SK-N-SH treated with all-trans-retinoic acid at 6 μM for 48 hours (cell line): ENCODE measurements at regions not wholly inside any gene's neighbourhood (a gene's known extent, or its start where the extent isn't known, plus 50 kb on each side); places are given as distances from the start of the nearest gene placed in this dataset.

Experiments used
- ATAC-seq: fragments of 200-7000 bp; cut with Tn5 transposase; 3 replicates; pipeline ENCODE4 v1.9.1; 2020; ENCODE audit warnings: mild to moderate bottlenecking, moderate library complexity
- ARNTL ChIP-seq: fragments of 450-650 bp; formaldehyde crosslinking; IDR thresholded peaks from 2 replicates; pipeline ENCODE4 v1.5.0; 2020; ENCODE audit warnings: low read depth, mild to moderate bottlenecking, moderate library complexity, borderline replicate concordance
- CSRNP3 ChIP-seq: fragments of 250-450 bp; sonication (Bioruptor Pico); IDR thresholded peaks from 2 replicates; pipeline ENCODE4 v1.5.1; 2021; ENCODE audit warnings: mild to moderate bottlenecking, moderate library complexity
- ESRRG ChIP-seq: fragments of 250-450 bp; sonication (Bioruptor Pico); IDR thresholded peaks from 2 replicates; pipeline ENCODE4 v1.6.1; 2021; ENCODE audit warnings: mild to moderate bottlenecking
- GLIS3 ChIP-seq: fragments of 250-450 bp; sonication (Bioruptor Pico); IDR thresholded peaks from 2 replicates; pipeline ENCODE4 v1.5.0; 2020; ENCODE audit warnings: mild to moderate bottlenecking, moderate library complexity
- ISL1 ChIP-seq: fragments of 250-450 bp; sonication (Bioruptor Pico); IDR thresholded peaks from 2 replicates; pipeline ENCODE4 v2.1.2; 2022; ENCODE audit warnings: mild to moderate bottlenecking, moderate library complexity
- OSR1 ChIP-seq: fragments of 250-450 bp; sonication (Bioruptor Pico); IDR thresholded peaks from 2 replicates; pipeline ENCODE4 v1.8.0; 2022; ENCODE audit warnings: moderate library complexity, mild to moderate bottlenecking, inconsistent platforms
- POU6F1 ChIP-seq: fragments of 250-450 bp; sonication (Bioruptor Pico); IDR thresholded peaks from 2 replicates; pipeline ENCODE4 v1.8.0; 2021; ENCODE audit warnings: low read depth, mild to moderate bottlenecking, moderate library complexity, borderline replicate concordance
- RARB ChIP-seq: fragments of 250-450 bp; sonication (Bioruptor Pico); IDR thresholded peaks from 2 replicates; pipeline ENCODE4 v1.8.0; 2021; ENCODE audit warnings: mild to moderate bottlenecking, moderate library complexity
- SNAI2 ChIP-seq: fragments of 250-450 bp; sonication (Bioruptor Pico); IDR thresholded peaks from 2 replicates; pipeline ENCODE4 v1.5.0; 2020; ENCODE audit warnings: mild to moderate bottlenecking, moderate library complexity
- TCF4 ChIP-seq: fragments of 250-450 bp; sonication (Bioruptor Pico); IDR thresholded peaks from 2 replicates; pipeline ENCODE4 v1.8.0; 2021; ENCODE audit warnings: mild to moderate bottlenecking, moderate library complexity, borderline replicate concordance
- TOX ChIP-seq: fragments of 250-450 bp; sonication (Bioruptor Pico); IDR thresholded peaks from 2 replicates; pipeline ENCODE4 v1.8.0; 2021; ENCODE audit warnings: mild to moderate bottlenecking, moderate library complexity, borderline replicate concordance
- ZC3H10 ChIP-seq: fragments of 250-450 bp; sonication (Bioruptor Pico); IDR thresholded peaks from 2 replicates; pipeline ENCODE4 v1.5.1; 2021; ENCODE audit warnings: mild to moderate bottlenecking, moderate library complexity
- ZFP3 ChIP-seq: fragments of 250-450 bp; sonication (Bioruptor Pico); IDR thresholded peaks from 2 replicates; pipeline ENCODE4 v1.5.0; 2020; ENCODE audit warnings: mild to moderate bottlenecking, moderate library complexity
- ZFP30 ChIP-seq: fragments of 450-650 bp; formaldehyde crosslinking; IDR thresholded peaks from 2 replicates; pipeline ENCODE4 v1.5.0; 2022; ENCODE audit warnings: mild to moderate bottlenecking, moderate library complexity
- ZNF565 ChIP-seq: fragments of 450-650 bp; formaldehyde crosslinking; conservative IDR thresholded peaks from 2 replicates; pipeline ENCODE4 v1.5.0; 2020; ENCODE audit warnings: low read depth, mild to moderate bottlenecking, moderate library complexity
- ZNF70 ChIP-seq: fragments of 450-650 bp; formaldehyde crosslinking; IDR thresholded peaks from 2 replicates; pipeline ENCODE4 v1.5.0; 2020; ENCODE audit warnings: mild to moderate bottlenecking, moderate library complexity
- ZNF8 ChIP-seq: fragments of 450-650 bp; formaldehyde crosslinking; IDR thresholded peaks from 2 replicates; pipeline ENCODE4 v1.5.0; 2020; ENCODE audit warnings: mild to moderate bottlenecking, moderate library complexity
- TF ChIP-seq, protein P1 (sequence below): fragments of 250-450 bp; sonication (Bioruptor Pico); IDR thresholded peaks from 2 replicates; pipeline ENCODE4 v1.5.1; 2020; ENCODE audit warnings: low read depth, mild to moderate bottlenecking, moderate library complexity
- TF ChIP-seq, protein P2 (sequence below): fragments of 250-450 bp; sonication (Bioruptor Pico); IDR thresholded peaks from 2 replicates; pipeline ENCODE4 v1.5.0; 2020; ENCODE audit warnings: mild to moderate bottlenecking, moderate library complexity

GRCh38 chr7:67729771-67730170, 733.1 kb downstream of the TYW1 start:
- ATAC-seq: no peak
- TF ChIP-seq ISL1 (CRISPR knock-in tag): no peak
- no peak for TF ChIP-seq ARNTL (CRISPR knock-in tag)
- no peak for TF ChIP-seq RARB (CRISPR knock-in tag)
- TF ChIP-seq ZFP3 (CRISPR knock-in tag): no peak
- no peak for TF ChIP-seq CSRNP3 (CRISPR knock-in tag)
- no peak for TF ChIP-seq ZNF565
- no peak for TF ChIP-seq SNAI2
- no peak for TF ChIP-seq ZNF8 (CRISPR knock-in tag)
- TF ChIP-seq, protein P1, sequence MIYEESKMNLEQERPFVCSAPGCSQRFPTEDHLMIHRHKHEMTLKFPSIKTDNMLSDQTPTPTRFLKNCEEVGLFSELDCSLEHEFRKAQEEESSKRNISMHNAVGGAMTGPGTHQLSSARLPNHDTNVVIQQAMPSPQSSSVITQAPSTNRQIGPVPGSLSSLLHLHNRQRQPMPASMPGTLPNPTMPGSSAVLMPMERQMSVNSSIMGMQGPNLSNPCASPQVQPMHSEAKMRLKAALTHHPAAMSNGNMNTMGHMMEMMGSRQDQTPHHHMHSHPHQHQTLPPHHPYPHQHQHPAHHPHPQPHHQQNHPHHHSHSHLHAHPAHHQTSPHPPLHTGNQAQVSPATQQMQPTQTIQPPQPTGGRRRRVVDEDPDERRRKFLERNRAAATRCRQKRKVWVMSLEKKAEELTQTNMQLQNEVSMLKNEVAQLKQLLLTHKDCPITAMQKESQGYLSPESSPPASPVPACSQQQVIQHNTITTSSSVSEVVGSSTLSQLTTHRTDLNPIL: no peak
- TF ChIP-seq OSR1 (CRISPR knock-in tag): no peak
- no peak for TF ChIP-seq TCF4 (CRISPR knock-in tag)

DNA sequence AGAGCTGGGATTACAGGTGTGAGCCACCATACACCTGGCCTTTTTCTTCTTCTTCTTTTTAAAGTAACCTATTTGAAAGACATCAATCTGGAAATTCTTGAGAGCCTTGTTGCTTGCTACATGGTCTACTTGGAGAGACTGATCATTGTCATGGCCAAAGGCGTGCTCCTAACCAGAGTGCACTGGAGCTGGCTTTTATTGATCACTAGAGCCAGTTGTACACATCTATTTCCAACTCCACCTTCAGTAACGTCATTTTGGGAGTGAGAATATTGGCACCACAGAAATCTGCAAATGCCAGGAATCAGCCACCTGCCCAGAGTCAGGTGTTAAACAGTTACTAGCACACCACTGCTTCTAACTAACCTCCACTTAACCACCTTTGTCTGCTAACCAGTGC, 735.1 kb downstream of the TYW1 start:
- TF ChIP-seq, protein P2, sequence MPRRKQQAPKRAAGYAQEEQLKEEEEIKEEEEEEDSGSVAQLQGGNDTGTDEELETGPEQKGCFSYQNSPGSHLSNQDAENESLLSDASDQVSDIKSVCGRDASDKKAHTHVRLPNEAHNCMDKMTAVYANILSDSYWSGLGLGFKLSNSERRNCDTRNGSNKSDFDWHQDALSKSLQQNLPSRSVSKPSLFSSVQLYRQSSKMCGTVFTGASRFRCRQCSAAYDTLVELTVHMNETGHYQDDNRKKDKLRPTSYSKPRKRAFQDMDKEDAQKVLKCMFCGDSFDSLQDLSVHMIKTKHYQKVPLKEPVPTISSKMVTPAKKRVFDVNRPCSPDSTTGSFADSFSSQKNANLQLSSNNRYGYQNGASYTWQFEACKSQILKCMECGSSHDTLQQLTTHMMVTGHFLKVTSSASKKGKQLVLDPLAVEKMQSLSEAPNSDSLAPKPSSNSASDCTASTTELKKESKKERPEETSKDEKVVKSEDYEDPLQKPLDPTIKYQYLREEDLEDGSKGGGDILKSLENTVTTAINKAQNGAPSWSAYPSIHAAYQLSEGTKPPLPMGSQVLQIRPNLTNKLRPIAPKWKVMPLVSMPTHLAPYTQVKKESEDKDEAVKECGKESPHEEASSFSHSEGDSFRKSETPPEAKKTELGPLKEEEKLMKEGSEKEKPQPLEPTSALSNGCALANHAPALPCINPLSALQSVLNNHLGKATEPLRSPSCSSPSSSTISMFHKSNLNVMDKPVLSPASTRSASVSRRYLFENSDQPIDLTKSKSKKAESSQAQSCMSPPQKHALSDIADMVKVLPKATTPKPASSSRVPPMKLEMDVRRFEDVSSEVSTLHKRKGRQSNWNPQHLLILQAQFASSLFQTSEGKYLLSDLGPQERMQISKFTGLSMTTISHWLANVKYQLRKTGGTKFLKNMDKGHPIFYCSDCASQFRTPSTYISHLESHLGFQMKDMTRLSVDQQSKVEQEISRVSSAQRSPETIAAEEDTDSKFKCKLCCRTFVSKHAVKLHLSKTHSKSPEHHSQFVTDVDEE (CRISPR knock-in tag): no peak
- no peak for ATAC-seq

DNA sequence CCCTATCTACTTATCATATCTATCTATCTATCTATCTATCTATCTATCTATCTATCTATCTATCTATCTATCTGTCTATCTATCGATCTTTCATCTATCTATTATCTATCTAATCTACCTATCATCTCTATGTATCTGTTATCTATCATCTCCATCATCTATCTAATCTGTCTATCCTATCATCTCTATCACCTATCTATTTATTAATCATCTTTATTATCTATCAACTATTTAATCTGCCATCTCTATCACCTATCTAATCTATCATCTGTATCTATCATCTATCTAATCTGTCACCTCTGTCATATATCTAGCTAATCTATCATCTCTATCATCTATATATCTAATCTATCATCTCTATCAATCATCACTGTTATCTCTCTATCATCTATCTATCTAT, 736.3 kb downstream of the TYW1 start:
- ATAC-seq: no peak
- TF ChIP-seq, protein P1: no peak
- TF ChIP-seq ZNF70 (CRISPR knock-in tag) (no peak), POU6F1 (CRISPR knock-in tag) (no peak), SNAI2 (no peak), ISL1 (CRISPR knock-in tag) (no peak), GLIS3 (no peak), ESRRG (CRISPR knock-in tag) (no peak), ZNF8 (CRISPR knock-in tag) (no peak), TOX (no peak), ZFP3 (CRISPR knock-in tag) (no peak), OSR1 (CRISPR knock-in tag) (no peak), ZFP30 (CRISPR knock-in tag) (no peak), ARNTL (CRISPR knock-in tag) (no peak), ZNF565 (no peak), ZC3H10 (CRISPR knock-in tag) (no peak), RARB (CRISPR knock-in tag) (no peak)
- TF ChIP-seq, protein P2 (CRISPR knock-in tag): no peak
